Uterus (tissue), 2 donors: ENCODE measurements at regions not wholly inside any gene's neighbourhood (a gene's known extent, or its start where the extent isn't known, plus 50 kb on each side); places are given as distances from the start of the nearest gene placed in this dataset.

Experiments
- CTCF ChIP-seq, 4 experiments: fragments of 200-600 bp in 2 of 4; fragments of 450-650 bp in 2 of 4; sonication (generic) in 2 of 4; IDR thresholded peaks; one replicate each; pipeline ENCODE4 v1.5.1; 2016 to 2019; ENCODE audit warnings: antibody characterized with exemption in 4 of 4, mild to moderate bottlenecking in 2 of 4, moderate library complexity in 1 of 4
- POLR2A ChIP-seq, 2 donors: fragments of 450-650 bp; IDR thresholded peaks; one replicate each; pipeline ENCODE4 v1.6.1; 2016; ENCODE audit warnings: antibody characterized with exemption in 2 of 2, mild to moderate bottlenecking in 1 of 2, moderate library complexity in 1 of 2

GRCh38 chr1:55612988-55613387 lies 397.8 kb upstream of the USP24 start:
- no peak for TF ChIP-seq CTCF (IDR thresholded peaks at IDR 0.05)
- no peak for TF ChIP-seq POLR2A (IDR thresholded peaks at IDR 0.05)
